Stimulated activated naive CD8-positive, alpha-beta T cell treated with anti-CD3 and anti-CD28 coated beads, Interleukin-15, Interleukin-2, amounts not matched to agents 100 U/mL and 50 U/mL, for 24 hours (primary cell): ENCODE measurements at regions not wholly inside any gene's neighbourhood (a gene's known extent, or its start where the extent isn't known, plus 50 kb on each side); places are given as distances from the start of the nearest gene placed in this dataset.

Experiments used
- ATAC-seq: fragments of 150-1000 bp; cut with Tn5 transposase; one replicate; pipeline ENCODE4 v1.10.0; 2021
- DNase-seq: peaks from one replicate; pipeline ENCODE4 v3.0.0; 2021

DNA sequence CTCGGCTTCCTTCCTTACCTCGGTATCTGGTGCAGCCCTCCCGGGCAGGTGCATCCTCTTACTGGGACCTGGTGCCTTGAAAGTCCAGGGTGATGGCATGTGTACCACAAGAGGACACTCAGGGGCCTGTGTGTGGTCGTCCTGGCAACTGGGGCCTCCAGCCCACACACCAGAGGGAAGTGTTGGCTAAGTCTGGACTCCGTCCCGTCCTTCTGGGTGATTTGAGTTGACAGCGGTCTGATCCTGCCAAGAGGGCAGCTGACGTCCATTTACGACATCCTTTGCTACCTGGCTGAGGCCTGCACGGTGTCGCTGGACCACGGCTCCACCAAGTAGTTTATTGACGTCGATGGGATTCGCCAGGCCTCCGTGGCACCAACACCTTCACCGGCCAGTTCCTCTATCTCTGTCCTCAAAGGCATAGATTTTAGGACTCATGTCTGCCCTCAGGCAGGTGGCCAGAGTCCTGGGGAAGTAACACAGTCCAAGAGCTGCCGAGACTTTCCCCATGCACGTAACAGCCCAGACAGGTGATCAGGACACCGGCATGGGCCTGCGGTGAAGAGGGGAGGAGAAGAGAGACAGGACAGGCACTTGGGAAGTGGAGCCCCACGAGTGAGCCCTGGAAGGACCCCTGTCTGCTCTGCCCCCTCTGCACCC is 186.0 kb upstream of the HDAC4 start:
- DNase-seq, result no peak
- no peak for ATAC-seq

- no peak for DNase-seq
- ATAC-seq, result no peak
Observed at GRCh38 chr2:239585422-239585821, 184.6 kb upstream of the HDAC4 start.

GRCh38 chr2:239584986-239585385 is 184.2 kb upstream of the HDAC4 start:
- ATAC-seq (no peak), DNase-seq (no peak)

DNA sequence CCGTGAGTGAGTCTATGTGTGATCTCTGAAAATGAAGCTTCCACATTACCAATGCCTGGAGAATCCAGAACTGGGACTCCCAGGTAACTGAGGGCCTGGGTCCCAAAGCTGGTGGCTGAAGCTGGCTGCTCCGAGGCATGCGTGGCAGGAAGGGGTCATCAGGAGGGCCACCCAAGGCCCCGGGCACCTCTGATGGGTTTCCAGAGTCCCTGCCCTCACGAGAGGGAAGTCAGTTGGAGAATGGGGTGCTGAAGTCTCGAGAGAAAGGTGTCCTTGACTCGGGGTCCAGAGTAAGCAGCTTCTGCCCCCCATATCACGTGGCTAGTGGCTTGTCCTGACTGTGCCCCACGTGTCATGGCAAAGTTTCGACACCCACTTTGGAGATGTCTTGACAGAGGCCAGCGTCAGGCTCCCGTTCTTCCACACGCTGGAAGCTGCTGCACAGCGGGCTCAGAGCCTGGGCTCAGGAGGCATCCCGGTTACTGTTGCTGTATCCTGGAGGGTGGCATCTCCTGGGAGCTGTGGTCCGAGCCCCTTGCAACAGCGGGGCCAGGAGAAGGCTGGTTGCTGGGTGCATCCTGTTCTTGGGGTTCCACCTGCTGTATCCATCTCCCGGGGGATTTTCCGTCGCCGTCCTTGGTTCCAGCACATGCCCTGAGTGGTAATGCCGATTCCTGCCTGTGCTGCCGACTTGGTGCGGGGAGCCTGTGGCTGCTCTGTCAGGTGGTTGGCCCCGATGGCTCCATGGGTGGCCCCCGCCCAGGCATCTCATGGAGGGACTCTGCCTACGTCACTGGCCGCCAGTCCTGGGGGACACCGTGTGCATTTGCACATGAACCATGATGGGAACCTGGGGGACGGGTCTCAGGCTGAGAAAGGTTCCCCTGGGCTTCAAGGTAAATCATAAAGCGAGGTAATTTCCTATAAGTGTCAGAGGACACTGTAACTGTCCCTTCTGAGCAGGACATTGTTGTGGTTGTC is 183.3 kb upstream of the HDAC4 start:
- DNase-seq (no peak), ATAC-seq (no peak)

DNA sequence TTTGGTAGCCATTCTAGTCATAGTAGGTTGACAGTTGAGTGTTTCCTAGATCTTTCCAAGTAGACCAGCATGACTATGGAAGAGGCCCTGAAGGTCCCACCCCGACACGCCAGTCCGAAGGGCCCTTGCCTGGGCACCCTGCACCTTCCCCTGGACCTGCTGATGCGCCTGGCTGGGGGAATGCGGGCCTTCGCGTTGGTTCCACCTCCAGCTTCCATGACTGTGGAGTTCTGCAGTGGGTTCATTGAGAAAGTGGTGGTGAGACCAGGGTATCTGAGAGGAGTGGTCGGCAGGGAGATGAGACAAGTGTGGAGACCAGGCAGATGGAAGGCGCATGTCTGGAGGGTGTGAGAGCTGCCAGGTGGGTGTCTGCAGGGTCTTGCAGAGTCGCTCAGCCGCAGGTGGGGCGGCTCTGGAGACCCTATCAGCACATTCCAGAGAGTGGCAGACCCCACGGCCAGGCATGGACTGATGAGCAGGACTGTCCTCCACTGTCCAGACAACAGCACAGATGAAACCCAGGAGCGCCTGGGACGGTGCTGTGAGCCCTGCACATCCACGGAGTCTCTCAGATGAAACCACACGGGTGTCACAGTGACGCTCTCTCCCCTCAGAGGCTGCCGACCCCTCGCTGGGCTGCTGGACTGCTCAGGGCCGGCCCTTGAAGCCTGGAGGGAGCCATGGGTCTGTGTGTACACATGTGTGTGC is 182.5 kb upstream of the HDAC4 start:
- DNase-seq, result no peak
- ATAC-seq, result no peak

GRCh38 chr2:239582476-239582875 is 181.7 kb upstream of the HDAC4 start:
- no peak for ATAC-seq
- DNase-seq, result no peak

DNA sequence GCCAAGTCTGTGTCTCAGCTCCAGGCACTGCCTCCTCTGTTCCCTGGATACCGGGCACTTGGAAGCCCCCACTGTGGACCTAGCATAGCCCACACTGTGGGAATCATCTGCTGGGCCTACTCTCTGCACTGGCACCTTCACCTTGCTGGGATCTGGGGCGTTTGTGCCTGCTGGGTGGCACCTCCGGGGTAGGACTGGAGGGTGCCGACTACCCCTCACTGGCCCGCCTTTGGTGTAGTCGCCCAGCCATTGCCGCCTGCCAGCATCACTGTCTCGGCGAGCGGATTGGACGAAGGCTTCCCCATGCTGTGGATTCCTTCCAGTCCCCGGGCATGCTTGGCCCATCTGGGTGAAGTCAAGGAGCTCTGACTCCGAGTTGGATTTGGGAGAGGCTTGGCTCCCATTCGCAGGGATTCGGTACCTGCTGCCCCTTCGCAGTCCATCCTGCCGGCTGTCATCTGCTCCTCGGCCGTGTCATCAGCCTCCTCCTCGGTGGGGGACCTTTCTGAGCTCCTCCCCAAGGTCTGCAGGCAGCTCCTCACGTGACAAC is 180.6 kb upstream of the HDAC4 start:
- ATAC-seq, result no peak
- no peak for DNase-seq

- DNase-seq, result peak; percentile 12
- ATAC-seq, result no peak
Observed at GRCh38 chr2:239580199-239580527, 179.3 kb upstream of the HDAC4 start.

GRCh38 chr2:239579524-239580198 is 178.8 kb upstream of the HDAC4 start:
- DNase-seq (no peak), ATAC-seq (no peak)

GRCh38 chr2:239579081-239579480 is 178.3 kb upstream of the HDAC4 start:
- ATAC-seq, result no peak
- no peak for DNase-seq

DNA sequence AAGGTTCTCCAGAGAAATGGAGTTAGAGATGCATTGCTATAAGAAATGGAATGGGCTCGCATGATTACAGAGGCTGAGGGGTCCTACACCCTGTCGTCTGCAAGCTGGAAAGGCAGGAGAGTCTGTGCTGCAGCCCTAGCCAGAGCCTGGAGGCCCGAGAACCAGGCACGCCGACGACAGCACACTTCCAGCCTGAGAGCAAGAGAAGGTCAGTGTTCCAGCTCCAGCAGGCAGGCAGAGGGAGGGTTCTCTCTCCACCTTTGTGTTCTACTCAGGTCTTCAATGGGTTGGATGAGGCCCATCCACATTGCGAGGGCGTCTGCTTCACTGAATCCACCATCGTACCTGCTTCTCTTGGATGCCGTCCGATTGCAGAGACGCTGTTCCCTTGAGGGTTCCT is 177.6 kb upstream of the HDAC4 start:
- ATAC-seq (no peak), DNase-seq (no peak)

GRCh38 chr2:239577935-239578334 is 177.1 kb upstream of the HDAC4 start:
- ATAC-seq, result no peak
- no peak for DNase-seq

DNA sequence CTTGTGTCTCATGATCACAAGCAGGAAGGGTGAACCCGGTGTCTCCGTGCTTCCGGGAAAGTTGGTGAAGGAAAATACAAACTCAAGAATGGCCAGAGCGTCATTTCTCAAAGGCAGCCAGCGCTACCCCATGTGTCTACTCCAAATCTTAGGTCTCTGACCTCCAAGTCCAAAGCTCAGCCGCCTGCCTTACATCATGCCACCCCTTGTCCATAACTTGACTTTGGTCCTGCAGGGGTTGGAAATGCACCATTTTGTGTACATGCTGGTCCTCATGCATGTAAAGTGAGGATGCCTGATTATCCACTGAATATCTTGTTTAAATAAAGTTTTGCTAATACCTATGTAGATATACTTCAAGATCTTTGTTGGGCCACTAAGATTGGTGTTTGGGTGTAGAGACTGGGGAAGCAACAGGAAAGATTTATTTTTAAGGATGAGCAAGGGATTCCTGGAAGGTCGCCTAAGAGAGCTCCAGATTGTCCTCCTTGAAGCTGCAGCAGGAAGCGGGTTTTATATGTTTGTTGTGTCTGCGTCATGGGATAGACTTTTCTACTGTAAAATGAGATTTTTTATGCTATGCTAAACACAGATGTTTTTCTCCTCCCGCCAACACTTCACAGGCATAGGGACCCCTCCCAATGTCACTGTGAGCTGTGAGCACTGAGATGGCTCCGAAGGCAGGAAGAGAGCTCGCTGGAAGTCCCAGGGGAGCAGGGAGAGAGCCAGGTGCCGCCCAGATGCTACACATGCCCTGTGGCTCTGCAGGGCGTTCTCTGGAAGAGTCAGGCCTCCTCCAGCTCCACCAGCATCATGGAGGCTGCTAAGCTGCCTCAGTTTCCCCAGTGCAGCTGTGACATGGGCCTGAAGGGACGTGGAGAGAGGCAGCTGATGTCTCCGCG is 176.2 kb upstream of the HDAC4 start:
- ATAC-seq, result no peak
- DNase-seq, result no peak

GRCh38 chr2:239575931-239576445 is 175.2 kb upstream of the HDAC4 start:
- DNase-seq, result no peak
- ATAC-seq, result no peak

- no peak for DNase-seq
Observed at GRCh38 chr2:239574434-239575156, 173.8 kb upstream of the HDAC4 start.

GRCh38 chr2:239574054-239574433 is 173.2 kb upstream of the HDAC4 start:
- DNase-seq (no peak), ATAC-seq (no peak)

More at GRCh38 chr2:239574434-239575156, 173.8 kb upstream of the HDAC4 start:
- ATAC-seq, result no peak

- ATAC-seq, result no peak
- DNase-seq, result no peak
Observed at GRCh38 chr2:239570971-239571520, 170.2 kb upstream of the HDAC4 start.

DNA sequence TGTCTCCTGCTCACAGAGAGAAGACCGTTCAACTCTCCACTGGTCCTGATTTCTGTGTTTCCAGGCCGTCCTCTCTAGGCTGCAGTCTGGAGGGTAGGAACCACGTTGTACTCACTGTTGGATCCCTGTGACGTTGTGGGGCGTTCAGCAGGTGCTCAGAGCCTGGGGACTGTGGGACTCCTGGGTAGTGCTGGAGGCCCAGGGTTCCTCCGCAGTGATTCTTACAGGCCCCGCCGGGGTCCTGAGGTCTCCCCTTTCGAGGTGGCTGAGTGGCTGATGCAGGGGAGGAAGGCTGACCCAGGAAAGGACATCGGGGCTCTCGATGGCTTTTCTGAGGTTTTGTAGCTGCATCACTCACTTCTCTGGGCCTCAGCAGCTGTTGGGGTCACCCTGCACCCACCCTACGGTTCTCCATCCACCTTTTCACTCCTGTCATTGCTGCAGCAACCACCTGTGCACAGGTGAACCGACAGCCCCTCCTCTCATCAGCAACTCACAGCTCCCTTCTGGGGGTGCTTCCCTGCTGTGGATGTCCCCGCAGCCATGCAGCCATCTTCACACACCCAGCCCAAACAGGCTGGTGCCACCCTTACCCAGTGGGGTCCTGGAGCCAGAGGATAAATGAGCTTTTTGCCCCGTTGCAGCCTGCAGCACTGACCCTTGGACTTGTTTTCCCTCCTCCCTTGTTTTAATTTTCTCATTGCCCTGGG is 169.6 kb upstream of the HDAC4 start:
- ATAC-seq, result no peak
- DNase-seq, result no peak
